HG03196 (cell line): ENCODE measurements at regions not wholly inside any gene's neighbourhood (a gene's known extent, or its start where the extent isn't known, plus 50 kb on each side); places are given as distances from the start of the nearest gene placed in this dataset.
"Not testable (repeated sequence)": the region's sequence is repeated elsewhere in the genome, so short reads cannot be mapped to it uniquely, and the experiment has no call there.

Experiments used
- ATAC-seq: cut with Tn5 transposase; IDR thresholded peaks from one replicate; pipeline ENCODE4 v1.9.1; 2021; ENCODE audit not compliant: unreplicated experiment

- no peak for ATAC-seq
Measured at GRCh38 chr6:14472255-14472985, 354.8 kb downstream of the CD83 start.

- no peak for ATAC-seq
Measured at GRCh38 chr6:14472986-14473337, 355.4 kb downstream of the CD83 start.

GRCh38 chr6:14474816-14475215, 357.2 kb downstream of the CD83 start:
- no peak for ATAC-seq

- ATAC-seq = no peak
Measured at GRCh38 chr6:14475306-14475705, 357.7 kb downstream of the CD83 start.

GRCh38 chr6:14476793-14477531, 359.4 kb downstream of the CD83 start:
- no peak for ATAC-seq

- no peak for ATAC-seq
Measured at GRCh38 chr6:14477559-14477958, 360.0 kb downstream of the CD83 start.

- ATAC-seq = no peak
Measured at GRCh38 chr6:14478381-14479225, 361.0 kb downstream of the CD83 start.

- ATAC-seq = not testable (repeated sequence)
Measured at GRCh38 chr6:14481946-14482345, 364.4 kb downstream of the CD83 start.

GRCh38 chr6:14487625-14488024, 370.1 kb downstream of the CD83 start:
- no peak for ATAC-seq

- ATAC-seq = no peak
Measured at GRCh38 chr6:14488180-14488579, 370.6 kb downstream of the CD83 start.

GRCh38 chr6:14489445-14489844, 371.9 kb downstream of the CD83 start:
- no peak for ATAC-seq

- no peak for ATAC-seq
Measured at GRCh38 chr6:14498748-14499147, 381.2 kb downstream of the CD83 start.

GRCh38 chr6:14499309-14499708, 381.7 kb downstream of the CD83 start:
- no peak for ATAC-seq

- no peak for ATAC-seq
Measured at GRCh38 chr6:14499841-14500240, 382.3 kb downstream of the CD83 start.

GRCh38 chr6:14500809-14501208, 383.2 kb downstream of the CD83 start:
- ATAC-seq = no peak

- no peak for ATAC-seq
Measured at GRCh38 chr6:14501240-14501639, 383.7 kb downstream of the CD83 start.

- no peak for ATAC-seq
Measured at GRCh38 chr6:14501914-14502313, 384.3 kb downstream of the CD83 start.

GRCh38 chr6:14502551-14502950, 385.0 kb downstream of the CD83 start:
- ATAC-seq = no peak

- ATAC-seq = no peak
Measured at GRCh38 chr6:14505401-14505800, 387.8 kb downstream of the CD83 start.

GRCh38 chr6:14506656-14507246, 389.2 kb downstream of the CD83 start:
- ATAC-seq = no peak

GRCh38 chr6:14509120-14509519, 391.5 kb downstream of the CD83 start:
- ATAC-seq = no peak
